GM20000 (cell line): ENCODE measurements at regions not wholly inside any gene's neighbourhood (a gene's known extent, or its start where the extent isn't known, plus 50 kb on each side); places are given as distances from the start of the nearest gene placed in this dataset.

Experiments used
- DNase-seq: peaks from one replicate; pipeline ENCODE4 v3.0.0; 2012; ENCODE audit warnings: low spot score
- CTCF ChIP-seq: IDR thresholded peaks from 2 replicates; pipeline ENCODE4 v1.5.1; 2012; ENCODE audit warnings: mild to moderate bottlenecking, control low read depth; ENCODE audit errors: extremely low read depth, missing control alignments

GRCh38 chr12:94070520-94070919, 77.9 kb upstream of the PLXNC1 start:
- no peak for TF ChIP-seq CTCF
- DNase-seq, result no peak

- no peak for TF ChIP-seq CTCF
- no peak for DNase-seq
These were observed 77.1 kb upstream of the PLXNC1 start for GRCh38 chr12:94071258-94071657.

- DNase-seq, result no peak
- TF ChIP-seq CTCF, result no peak
These were observed 74.8 kb upstream of the PLXNC1 start for GRCh38 chr12:94073441-94074051.

- TF ChIP-seq CTCF, result no peak
- DNase-seq, result no peak
These were observed 74.0 kb upstream of the PLXNC1 start for GRCh38 chr12:94074216-94074979.

GRCh38 chr12:94074980-94075629, 73.3 kb upstream of the PLXNC1 start:
- TF ChIP-seq CTCF, result peak; percentile 20
- DNase-seq, result peak; percentile 20

- no peak for TF ChIP-seq CTCF
These were observed 71.2 kb upstream of the PLXNC1 start for GRCh38 chr12:94077209-94077608.

GRCh38 chr12:94078138-94078723, 70.1 kb upstream of the PLXNC1 start:
- TF ChIP-seq CTCF, result no peak
- no peak for DNase-seq

More at GRCh38 chr12:94077209-94077608, 71.2 kb upstream of the PLXNC1 start:
- no peak for DNase-seq
